ENCODE measurements at regions not wholly inside any gene's neighbourhood (a gene's known extent, or its start where the extent isn't known, plus 50 kb on each side); places are given as distances from the start of the nearest gene placed in this dataset.
"Not testable (repeated sequence)": the region's sequence is repeated elsewhere in the genome, so short reads cannot be mapped to it uniquely, and the experiment has no call there.

DNA sequence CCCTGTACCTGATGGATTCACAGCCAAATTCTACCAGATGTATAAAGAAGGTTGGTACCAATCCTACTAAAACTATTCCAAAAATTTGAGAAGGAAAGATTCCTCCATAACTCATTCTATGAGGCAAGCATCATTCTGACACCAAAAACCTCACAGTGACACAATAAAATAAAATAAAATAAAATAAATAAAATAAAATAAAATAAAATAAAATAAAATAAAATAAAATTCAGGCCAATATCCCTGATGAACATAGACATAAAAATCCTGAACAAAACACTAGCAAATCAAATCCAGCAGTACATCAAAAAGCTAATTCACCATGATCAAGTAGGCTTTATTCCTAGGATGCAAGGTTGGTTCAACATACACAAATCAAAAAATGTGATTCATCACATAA lies 108.1 kb downstream of the PROX1 start:
- not testable (repeated sequence) for DNase-seq

DNA sequence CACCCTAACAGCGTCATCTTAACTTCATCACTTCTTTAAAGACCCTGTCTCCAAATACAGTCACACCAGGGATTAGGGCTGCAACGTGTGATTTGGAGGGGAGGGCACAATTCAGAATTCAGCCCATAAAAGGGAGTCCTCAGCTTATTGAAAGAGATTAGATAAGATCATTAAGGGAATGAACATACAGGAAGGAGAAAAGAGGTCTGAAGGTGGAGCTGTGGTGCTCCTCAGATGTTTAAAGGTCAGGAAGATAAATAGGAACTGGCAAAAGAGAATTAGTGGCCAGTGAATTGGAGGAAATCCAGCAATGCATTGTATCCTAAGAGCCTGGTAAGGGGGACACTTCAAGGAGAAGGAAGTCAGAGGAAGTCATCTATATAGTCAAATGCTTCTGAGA lies 113.5 kb downstream of the PROX1 start:
- DNase-seq, result no peak

DNA sequence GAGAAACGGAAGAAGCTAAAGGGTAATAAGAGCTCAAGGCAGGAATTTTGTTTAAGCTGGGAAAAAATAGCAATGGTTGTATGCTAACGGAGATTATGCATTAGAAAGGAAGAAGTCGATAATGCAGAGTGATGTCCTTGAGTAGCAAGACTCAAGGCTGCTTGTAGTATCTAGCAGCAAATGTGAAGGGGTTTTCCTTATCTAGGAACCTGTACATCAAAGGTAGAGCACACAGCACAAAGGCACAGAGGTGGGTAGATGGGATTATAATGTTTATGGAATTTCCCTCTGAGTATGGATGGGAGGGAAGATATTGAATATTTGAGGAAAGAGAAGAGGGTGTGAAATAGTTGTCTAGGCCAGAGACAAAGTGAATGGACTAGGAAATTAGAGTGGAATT lies 114.1 kb downstream of the PROX1 start:
- DNase-seq, result no peak

DNA sequence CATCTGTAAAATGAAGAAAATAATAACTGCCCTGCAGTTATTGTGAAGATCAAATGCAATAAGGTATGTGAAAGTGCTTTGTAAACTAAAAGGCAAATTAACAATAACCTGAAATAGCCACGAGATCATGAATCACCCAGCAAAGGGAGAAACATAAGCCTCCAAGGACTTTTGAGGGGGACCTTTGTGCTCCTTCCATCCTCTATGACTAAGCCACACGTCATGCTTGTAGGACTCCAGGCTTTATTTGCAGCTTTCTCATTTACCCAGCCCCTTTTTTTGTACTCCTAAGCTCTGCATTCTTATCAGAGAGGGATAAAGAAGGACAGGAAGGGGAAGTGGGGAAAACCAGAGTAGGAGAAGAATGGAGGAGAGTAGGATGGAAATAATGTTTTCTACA lies 115.1 kb downstream of the PROX1 start:
- DNase-seq, result no peak

DNA sequence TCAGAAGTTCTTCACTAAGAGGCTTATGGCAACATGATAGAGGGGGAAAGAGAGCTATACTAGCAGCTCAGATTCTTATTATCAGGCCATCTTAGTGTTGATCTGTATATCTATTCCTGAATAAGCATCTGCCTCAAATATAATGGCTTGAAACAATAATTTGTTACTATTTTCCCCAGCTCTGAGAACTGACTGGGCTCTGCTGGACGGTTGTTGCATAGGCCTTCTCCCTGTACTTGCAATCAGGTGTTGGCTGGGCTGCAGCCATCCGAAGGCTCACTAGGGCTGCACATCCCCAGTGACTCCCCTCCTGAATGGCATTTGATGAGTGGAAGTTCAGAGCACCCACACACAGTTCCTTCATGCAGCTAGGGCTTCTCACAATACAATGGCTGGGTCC lies 116.0 kb downstream of the PROX1 start:
- no peak for DNase-seq

DNA sequence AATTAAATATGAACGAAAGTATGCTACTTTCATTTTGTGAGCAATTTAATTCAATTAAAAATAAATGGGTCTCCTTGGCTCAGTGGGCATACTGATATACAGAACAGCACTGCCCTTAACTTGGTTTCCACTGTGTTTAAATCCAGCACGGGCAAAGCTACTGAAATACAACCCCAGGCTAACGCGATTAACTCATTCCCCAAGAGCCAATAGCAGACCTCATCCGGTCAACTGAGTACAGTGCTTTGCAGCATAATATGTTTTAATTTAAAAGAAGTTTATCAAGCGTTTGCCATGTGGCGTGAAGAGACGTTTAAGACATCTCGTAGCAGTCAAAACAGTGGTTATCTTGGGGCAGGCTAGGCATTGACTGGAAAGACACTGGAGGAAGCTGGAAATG lies 118.6 kb downstream of the PROX1 start:
- DNase-seq, result no peak

DNA sequence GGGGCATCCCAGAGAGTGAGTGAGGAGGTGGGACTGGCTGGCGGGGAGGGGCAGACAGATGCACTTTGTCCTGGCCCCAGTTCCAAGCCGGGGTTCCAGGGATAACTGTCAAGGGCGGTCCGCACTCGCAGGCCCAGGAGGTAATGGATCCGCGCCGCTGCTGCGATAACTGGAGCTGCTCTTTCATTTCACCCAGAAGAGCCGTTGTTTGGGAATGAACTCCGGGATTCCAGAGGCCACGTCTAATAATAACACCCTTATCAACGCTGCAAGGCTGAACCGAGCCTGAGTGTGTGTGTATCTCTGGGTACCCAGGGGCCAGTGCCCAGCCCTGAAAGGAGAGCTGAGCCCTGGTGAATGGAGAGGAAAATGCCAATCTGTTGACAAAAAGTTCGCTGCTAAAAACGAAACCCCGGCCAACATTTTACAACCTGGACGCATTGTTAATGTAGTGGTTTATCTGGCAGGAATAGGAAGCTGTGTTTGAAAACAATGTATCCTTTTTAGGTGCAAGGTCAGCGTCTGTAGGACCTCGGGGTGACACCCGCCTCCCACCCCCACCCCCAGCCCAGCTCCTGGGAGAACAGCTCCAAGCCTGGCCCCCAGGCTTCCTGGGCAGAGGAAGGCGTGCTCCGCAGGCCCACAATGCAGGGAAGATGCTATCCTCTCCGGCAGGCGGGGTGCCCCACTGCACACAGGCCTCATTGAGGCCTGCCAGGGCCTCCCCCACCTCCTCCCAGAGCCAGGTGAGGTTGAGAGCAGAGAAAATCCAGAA lies 119.7 kb downstream of the PROX1 start:
- no peak for DNase-seq

DNA sequence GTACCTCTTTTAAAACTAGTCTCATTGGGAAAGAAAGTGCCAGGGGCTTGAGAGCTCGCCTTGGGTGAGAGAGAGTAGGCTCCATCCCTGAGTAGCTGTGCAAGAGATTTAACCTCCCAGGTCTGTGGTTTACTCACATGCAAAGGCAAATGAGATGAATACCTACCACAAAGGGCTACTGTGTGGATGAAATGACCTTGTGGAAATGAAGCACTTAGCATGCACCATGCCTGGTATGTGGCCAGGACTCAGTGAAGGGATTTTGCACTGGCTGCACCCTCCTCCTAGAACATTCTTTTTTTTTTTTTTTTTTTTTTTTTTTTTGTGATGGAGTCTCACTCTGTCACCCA lies 120.3 kb downstream of the PROX1 start:
- DNase-seq, result no peak

DNA sequence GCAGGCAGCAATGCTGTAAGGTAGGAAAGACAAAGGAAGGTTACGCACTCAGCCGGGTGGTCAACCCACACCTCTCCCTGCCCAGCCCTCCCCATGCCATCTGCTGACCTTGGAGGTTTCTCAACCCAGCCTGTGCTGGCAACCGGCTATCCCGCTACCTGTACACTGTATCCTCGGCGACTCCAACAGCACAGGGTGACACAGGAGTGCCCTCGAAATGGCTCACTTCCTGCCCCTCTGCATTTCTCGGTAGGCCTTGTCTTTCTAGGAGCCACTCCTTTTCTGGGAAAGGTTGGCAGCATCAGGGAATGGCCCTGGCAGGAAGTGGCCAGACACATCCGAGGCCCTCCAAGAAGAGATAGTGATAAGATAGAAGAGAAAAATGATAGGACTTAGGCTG lies 124.0 kb downstream of the PROX1 start:
- DNase-seq, result no peak

DNA sequence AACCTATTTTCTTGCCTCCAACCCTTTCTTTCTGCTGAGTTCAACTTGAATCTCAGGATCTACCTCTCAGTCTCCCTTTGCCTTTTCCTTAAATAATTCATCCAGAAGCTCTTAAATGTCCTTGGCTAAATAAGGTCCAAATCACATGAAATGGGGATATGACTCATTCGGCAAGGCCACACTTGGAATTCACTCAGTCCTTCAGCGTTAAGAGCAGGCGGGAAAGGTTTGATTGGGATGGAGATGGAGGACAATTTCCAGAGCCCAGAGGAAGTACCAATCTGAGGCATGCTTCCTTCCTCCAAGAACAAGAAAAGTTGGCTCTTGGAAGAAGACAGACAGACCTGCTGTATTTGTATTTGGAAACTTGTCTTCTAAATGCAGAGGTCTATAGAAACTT lies 128.5 kb downstream of the PROX1 start:
- DNase-seq, result no peak

DNA sequence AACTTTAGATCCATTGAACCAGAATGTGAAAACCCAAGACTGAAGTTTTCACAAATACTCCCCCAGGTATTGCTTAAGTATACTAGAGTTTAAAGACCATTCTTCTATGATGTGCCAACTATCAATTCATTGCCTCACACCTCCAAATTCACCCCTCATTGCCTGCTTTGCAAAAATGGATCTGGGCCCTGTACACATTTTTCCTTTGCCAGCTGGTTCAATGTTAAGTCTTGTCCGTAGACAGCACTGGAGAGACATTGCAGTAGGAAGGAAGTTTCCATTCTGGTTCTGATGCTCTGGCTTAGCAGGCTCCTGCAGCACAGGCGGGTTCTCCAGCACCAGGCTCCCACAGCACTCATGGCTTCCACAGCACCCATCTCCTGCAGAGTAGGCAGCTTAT lies 130.0 kb downstream of the PROX1 start:
- no peak for DNase-seq

DNA sequence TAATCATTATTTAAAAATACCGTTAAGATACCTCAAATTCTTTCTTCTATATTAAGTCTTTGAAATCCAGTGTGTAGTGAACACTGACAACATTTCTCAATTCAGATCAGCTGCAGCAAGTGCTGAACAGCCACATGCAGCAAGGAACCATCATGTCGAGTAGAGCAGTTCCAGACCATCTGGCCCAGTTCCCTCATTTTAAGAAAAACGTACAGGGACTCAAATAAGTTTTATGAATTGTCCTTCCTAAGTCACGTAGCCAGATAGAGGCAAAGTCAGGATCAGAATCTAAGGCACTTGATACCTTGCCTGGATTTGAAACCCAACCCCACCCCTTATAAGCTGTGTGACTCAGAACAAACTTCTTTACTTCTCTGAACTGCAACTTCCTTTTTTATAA lies 132.4 kb downstream of the PROX1 start:
- no peak for DNase-seq

DNA sequence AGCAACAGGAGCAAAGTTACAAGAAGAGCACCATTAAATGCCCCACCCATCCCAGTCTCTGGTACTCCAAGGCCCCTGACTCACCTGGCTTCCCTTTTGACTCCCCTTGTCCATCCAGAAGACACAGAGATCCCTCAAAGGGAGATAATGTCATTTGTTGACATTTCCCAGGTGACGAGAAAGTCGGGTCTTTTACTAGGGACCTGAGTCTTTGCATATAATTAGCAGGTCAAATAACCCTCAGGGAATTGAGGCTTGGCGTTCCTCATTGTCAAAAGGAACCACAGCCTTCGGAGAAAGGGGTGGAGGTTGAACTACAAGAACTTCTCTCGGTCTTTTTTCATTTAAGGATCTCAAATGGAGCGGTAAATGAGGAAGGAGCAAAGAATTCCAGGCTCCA lies 133.2 kb downstream of the PROX1 start:
- no peak for DNase-seq

DNA sequence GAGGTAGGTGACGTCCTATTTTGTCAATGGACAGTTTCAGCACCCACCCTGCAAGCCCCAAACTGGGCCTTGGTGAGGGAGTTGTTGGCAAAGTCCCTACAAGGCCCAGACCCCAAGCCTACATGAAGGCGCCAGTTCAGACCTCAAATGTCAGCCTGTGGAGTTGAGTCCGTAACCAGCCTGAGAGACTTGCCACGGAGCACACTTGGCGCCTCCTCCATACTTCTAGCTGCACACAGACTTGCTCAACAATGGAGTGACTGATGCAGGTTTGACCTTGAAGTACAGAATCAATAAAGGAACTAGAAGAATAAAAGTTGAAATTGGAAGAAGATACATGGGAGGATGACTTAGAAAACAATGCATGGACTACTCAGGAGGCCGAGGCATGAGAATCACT lies 134.3 kb downstream of the PROX1 start:
- DNase-seq, result no peak

DNA sequence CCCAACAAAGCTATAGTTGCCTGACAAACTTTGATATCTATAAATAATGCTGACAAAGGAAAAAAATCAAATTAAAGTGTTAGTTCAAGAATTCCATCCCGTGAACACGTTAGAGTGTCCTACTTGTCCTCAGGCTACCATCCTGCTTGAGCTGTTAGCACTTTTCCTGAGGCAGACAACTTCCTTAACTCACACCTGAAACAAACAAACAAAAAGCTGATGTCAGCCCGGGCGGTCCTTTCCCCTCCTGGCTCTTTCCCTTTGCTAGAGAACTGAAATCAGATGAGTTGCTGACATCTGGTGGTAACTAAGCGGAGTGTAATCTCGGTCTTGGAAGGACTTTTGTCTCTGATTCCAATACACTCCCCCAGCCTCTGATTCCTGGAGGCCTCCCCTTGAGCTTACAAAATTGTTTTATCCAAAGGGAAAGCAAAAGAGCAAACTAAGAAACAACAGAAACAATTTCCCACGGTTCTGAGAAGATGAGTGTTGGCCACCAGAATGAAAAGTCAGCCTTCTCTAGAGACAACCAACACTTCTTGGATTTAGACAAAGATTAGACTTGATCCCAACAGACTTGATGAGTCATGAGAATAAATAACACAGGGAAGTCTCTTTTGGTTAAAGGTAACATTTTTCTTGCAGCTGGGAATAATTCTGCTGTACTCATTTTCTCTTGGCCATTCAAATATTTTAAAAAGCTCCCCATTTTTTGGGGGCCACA lies 135.4 kb downstream of the PROX1 start:
- DNase-seq, result peak; percentile 4 to 10

DNA sequence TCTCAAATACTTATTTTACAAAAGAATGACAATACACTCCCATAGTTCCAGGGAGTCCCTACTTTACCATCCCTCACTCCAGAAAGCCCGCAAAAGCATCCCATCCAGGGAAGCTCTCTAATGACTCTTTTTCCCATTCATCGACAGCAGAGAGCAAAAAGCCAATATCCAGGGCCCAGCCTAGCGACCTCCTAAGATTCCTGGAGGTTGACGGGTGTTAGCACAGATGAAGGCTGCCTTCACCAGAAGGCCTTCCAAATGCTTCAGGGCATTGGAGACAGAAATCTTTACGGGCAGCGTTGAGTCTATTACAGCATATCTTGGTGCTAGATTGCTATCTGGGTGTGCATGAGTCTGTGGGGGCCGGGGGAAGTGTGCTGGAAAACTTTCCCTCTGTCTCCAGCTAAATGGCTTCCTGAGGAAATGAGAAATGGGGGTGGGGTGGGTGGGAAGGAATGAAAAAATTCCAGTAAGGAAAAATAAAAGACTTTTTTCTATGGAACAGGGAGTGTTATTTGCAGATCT lies 136.6 kb downstream of the PROX1 start:
- no peak for DNase-seq

DNA sequence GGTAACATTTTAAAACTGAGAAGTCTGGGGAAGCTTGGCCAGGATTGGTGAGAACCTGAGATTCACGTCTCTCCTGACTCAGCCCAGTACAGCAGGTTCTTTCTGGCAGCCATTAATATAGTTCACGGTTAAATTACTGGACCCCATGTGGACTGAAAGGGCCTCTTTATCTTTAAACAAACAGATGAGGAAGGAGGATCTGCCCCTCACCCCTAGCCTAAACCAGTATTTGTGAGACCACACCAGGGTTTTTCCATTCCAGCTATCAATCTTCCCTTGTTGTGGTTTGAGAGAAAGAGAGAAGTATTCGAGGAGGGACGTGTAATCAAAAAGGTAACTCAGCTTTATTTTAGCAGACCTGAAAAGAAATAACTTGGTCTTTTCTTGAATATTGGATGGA lies 137.1 kb downstream of the PROX1 start:
- no peak for DNase-seq

DNA sequence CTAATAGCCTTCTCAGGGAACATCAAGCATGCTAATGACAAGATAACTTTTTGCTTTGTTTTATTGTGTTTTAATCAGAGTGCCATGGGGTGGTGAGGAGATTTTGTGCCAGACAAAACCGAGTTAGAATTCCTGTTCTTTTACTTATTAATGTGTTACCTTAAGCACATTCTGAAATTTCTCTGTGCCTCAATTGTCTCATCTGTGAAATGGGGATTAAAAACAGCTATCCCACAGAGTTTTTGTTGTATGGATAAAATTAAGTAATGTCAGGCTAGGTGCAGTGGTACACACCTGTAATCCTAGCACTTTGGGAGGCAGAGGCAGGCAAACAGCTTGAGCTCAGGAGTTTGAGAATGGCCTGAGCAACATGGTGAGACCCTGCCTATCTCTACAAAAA lies 138.0 kb downstream of the PROX1 start:
- DNase-seq, result no peak

DNA sequence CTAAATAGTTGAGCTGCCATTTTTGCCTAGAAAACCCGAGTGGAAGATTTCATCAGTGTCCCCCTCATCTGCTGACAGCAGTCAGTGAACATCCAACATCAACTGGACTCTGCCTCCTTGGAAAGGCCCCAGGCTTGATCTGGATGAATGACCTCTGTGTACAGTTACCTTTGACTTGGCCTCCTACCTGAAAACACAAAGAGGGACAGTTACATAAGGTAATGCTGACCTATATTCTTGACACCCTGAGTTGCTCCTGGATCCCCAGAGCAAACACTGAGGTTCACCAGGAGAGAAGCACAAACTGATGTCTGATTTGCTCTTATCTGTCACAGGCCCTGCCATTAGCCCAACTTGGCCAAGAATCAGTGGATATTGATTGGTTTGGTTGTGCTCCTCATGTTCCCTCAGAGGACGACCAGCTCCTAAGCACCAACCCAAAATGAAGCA lies 138.9 kb downstream of the PROX1 start:
- no peak for DNase-seq

DNA sequence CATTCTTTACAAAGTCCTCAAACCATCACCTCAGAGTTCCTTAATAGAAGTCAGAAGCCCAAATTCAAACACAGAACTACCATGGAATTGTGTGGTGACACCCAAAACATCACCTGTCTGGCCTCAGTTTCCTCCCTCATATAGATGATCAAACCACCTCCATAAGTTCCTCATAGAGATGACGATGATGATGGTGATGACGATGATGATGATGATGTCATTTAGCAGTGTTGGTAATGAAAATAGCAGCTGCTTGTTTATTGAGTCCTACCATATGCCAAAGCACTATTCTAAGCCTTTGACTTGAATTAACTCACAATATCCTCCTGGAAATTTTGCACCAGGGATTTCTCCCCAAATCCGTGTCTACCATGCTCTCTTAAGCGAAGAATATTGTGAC lies 139.9 kb downstream of the PROX1 start:
- no peak for DNase-seq

DNA sequence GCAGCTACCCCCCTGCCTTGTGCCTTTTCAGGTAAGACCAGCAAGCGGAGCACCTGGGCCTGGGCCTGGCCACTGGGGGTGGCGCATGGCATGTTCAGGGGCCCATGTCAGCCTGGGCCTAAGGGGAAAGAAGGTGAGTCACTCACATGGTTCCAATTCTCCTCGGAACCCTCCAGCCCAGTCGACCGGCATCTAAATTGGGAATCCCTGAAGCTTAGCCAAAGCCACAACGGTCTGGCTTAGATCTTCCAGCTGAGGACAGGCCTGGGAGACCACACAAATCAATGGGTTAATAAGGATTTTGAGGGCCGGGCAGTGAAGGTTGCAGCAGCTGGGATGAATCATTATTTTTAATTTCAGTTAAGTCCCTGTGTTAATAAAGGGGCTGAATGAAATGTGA lies 145.1 kb upstream of the SMYD2 start:
- DNase-seq, result no peak

DNA sequence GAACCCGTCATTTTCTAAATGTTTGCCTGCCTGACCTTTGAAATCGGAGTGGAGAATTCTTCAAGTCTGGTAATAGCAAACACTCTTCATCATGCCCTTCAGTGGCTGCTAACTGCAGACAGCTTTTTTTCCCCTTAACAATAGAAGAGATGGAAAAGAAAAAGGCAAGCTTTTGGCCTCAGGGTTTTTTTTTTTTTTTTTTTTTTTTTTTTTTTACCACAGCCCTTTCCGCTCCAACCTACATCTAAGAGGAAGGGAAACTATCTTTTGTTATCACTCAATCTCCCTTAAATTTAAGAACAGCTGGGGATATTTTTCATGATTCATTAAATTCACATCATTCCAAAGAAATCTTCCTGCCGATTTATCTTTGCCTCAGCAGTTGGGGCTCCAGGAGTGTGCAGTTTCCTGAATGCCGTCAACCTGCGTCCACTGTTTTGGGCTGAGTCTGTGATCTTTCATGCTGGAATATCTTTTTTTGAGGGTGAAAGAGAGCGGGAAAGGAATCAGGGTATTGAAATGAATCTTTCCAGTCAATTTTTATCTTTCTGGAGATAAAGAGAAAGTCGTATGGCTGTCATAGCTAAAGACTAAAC lies 144.5 kb upstream of the SMYD2 start:
- DNase-seq, result no peak

DNA sequence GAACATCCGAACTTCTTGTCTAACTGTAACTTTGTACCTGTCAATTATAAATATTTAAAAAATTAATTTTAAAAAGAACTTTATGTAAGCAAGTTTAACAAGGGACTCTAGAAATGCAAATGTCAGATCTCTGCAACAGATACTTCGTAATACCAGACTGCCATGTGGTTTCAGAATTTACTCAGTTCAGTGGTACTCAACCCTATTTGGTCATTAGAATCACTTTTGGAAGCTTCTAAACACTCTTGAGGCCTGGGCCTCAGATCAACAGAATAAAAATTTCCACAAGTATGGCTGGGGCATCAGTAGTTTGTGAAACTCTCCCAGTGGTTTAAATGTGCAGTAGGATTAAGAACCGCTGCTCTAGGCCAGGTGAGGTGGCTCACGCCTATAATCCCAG lies 139.5 kb upstream of the SMYD2 start:
- DNase-seq, result no peak

All from activated CD4-positive, alpha-beta T cell treated with anti-CD3 and anti-CD28 coated beads, Interleukin-2, amount 50 U/mL, for 48 hours (primary cell).